HepG2 (cell line): ENCODE measurements at regions not wholly inside any gene's neighbourhood (a gene's known extent, or its start where the extent isn't known, plus 50 kb on each side); places are given as distances from the start of the nearest gene placed in this dataset.

Experiments used
- MEIS1 ChIP-seq: sonication (generic); formaldehyde crosslinking; IDR thresholded peaks from 2 replicates; pipeline ENCODE4 v1.9.0; 2021; ENCODE audit warnings: mild to moderate bottlenecking, missing genetic modification reagents, moderate library complexity, borderline replicate concordance
- RBFOX2 ChIP-seq: fragments of 200-400 bp; formaldehyde crosslinking; IDR thresholded peaks from 2 replicates; pipeline ENCODE4 v1.6.1; 2017; ENCODE audit warnings: low read depth, mild to moderate bottlenecking, low read length
- RNF2 ChIP-seq: fragments of 450-650 bp; conservative IDR thresholded peaks from 2 replicates; pipeline ENCODE4 v1.6.1; 2016; ENCODE audit warnings: low read depth
- SIX4 ChIP-seq: sonication (generic); formaldehyde crosslinking; IDR thresholded peaks from 2 replicates; pipeline ENCODE4 v1.4.0; 2020; ENCODE audit warnings: missing genetic modification reagents
- ZNF546 ChIP-seq: sonication (generic); formaldehyde crosslinking; conservative IDR thresholded peaks from 2 replicates; pipeline ENCODE4 v1.8.1; 2023; ENCODE audit warnings: mild to moderate bottlenecking, missing genetic modification reagents
- ZNF841 ChIP-seq: sonication (generic); formaldehyde crosslinking; IDR thresholded peaks from 2 replicates; pipeline ENCODE4 v1.8.1; 2023; ENCODE audit warnings: missing genetic modification reagents, borderline replicate concordance
- TF ChIP-seq, protein P1 (sequence below): sonication (generic); formaldehyde crosslinking; IDR thresholded peaks from 2 replicates; pipeline ENCODE4 v1.4.0; 2020; ENCODE audit warnings: mild to moderate bottlenecking, missing genetic modification reagents, borderline replicate concordance
- TF ChIP-seq, protein P2 (sequence below): sonication (generic); formaldehyde crosslinking; IDR thresholded peaks from 2 replicates; pipeline ENCODE4 v1.4.0; 2020; ENCODE audit warnings: low read depth, mild to moderate bottlenecking, missing genetic modification reagents
- TF ChIP-seq, protein P3 (sequence below): sonication (generic); formaldehyde crosslinking; IDR thresholded peaks from 2 replicates; pipeline ENCODE4 v1.5.0; 2020; ENCODE audit warnings: missing genetic modification reagents, mild to moderate bottlenecking, borderline replicate concordance

DNA sequence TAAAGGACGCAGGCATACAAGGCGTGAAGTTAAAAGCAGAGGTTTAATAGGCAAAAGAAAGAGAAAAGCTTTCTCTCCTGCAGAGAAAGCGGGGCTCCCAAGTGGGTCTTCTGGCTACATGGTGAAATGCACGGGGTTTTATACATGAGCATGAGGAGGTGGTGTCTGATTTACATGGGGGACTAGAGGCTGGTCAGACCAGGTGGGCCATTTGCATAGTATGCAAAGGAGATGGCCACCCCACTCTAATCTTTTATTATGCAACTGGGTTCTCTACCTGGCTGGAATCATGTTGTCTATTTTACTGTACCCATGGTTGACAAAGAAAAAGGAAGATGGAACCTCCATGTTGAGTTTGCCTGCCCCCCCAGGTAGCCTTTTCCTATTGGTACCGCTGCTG lies 356.2 kb downstream of the KCNJ3 start (continued):
- no peak for TF ChIP-seq SIX4 (CRISPR knock-in tag)
- no peak for TF ChIP-seq ZNF546
- TF ChIP-seq, protein P1, sequence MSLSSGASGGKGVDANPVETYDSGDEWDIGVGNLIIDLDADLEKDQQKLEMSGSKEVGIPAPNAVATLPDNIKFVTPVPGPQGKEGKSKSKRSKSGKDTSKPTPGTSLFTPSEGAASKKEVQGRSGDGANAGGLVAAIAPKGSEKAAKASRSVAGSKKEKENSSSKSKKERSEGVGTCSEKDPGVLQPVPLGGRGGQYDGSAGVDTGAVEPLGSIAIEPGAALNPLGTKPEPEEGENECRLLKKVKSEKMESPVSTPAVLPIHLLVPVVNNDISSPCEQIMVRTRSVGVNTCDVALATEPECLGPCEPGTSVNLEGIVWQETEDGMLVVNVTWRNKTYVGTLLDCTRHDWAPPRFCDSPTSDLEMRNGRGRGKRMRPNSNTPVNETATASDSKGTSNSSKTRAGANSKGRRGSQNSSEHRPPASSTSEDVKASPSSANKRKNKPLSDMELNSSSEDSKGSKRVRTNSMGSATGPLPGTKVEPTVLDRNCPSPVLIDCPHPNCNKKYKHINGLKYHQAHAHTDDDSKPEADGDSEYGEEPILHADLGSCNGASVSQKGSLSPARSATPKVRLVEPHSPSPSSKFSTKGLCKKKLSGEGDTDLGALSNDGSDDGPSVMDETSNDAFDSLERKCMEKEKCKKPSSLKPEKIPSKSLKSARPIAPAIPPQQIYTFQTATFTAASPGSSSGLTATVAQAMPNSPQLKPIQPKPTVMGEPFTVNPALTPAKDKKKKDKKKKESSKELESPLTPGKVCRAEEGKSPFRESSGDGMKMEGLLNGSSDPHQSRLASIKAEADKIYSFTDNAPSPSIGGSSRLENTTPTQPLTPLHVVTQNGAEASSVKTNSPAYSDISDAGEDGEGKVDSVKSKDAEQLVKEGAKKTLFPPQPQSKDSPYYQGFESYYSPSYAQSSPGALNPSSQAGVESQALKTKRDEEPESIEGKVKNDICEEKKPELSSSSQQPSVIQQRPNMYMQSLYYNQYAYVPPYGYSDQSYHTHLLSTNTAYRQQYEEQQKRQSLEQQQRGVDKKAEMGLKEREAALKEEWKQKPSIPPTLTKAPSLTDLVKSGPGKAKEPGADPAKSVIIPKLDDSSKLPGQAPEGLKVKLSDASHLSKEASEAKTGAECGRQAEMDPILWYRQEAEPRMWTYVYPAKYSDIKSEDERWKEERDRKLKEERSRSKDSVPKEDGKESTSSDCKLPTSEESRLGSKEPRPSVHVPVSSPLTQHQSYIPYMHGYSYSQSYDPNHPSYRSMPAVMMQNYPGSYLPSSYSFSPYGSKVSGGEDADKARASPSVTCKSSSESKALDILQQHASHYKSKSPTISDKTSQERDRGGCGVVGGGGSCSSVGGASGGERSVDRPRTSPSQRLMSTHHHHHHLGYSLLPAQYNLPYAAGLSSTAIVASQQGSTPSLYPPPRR (CRISPR knock-in tag): no peak
- no peak for TF ChIP-seq RBFOX2
- no peak for TF ChIP-seq MEIS1 (CRISPR knock-in tag)
- no peak for TF ChIP-seq RNF2
- TF ChIP-seq, protein P2, sequence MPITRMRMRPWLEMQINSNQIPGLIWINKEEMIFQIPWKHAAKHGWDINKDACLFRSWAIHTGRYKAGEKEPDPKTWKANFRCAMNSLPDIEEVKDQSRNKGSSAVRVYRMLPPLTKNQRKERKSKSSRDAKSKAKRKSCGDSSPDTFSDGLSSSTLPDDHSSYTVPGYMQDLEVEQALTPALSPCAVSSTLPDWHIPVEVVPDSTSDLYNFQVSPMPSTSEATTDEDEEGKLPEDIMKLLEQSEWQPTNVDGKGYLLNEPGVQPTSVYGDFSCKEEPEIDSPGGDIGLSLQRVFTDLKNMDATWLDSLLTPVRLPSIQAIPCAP (CRISPR knock-in tag): no peak
- no peak for TF ChIP-seq ZNF841 (CRISPR knock-in tag)
- TF ChIP-seq, protein P3, sequence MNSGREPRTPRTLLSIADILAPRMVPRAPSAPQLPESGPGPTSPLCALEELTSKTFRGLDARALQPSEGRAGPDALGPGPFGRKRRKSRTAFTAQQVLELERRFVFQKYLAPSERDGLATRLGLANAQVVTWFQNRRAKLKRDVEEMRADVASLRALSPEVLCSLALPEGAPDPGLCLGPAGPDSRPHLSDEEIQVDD: no peak
